SK-N-SH (cell line): ENCODE measurements at regions not wholly inside any gene's neighbourhood (a gene's known extent, or its start where the extent isn't known, plus 50 kb on each side); places are given as distances from the start of the nearest gene placed in this dataset.

ENCODE experiments used
- CTCF ChIA-PET: fragments of 300-600, 350-600 bp; formaldehyde crosslinking; extraction: SDS; loops from one replicate; lab custom pipeline; 2021; lab: Yijun Ruan, JAX
- POLR2A ChIA-PET: fragments of 350-600 bp; sonication (Branson Sonifier 250); formaldehyde crosslinking; extraction: SDS; loops from one replicate; lab custom pipeline; 2020; ENCODE audit warnings: antibody characterized with exemption, inconsistent platforms; lab: Yijun Ruan, JAX
- DNase-seq: peaks from one replicate; pipeline ENCODE4 v3.0.0; 2012
- H2AFZ ChIP-seq: fragments of 200-600 bp; sonication (generic); 2 replicates; pipeline ENCODE4 v1.8.1; 2016; ENCODE audit warnings: antibody characterized with exemption, mild to moderate bottlenecking, low read depth
- H3F3A ChIP-seq: fragments of 200-600 bp; sonication (generic); replicated peaks from 2 replicates; pipeline ENCODE3; 2016; ENCODE audit warnings: antibody characterized with exemption, mild to moderate bottlenecking; ENCODE audit not compliant: insufficient read depth
- H3K27ac ChIP-seq, 2 experiments: fragments of 200-500 bp in 1 of 2; fragments of 200-600 bp in 1 of 2; sonication (Bioruptor generic) in 1 of 2; sonication (generic), shearing (Covaris generic) in 1 of 2; 2 replicates each; pipeline versions ENCODE4 v1.5.1 to v1.6.1; 2014 to 2016; ENCODE audit warnings: low read depth in 2 of 2, inconsistent platforms in 1 of 2, low read length in 1 of 2, mild to moderate bottlenecking in 1 of 2, mixed read lengths in 1 of 2
- H3K27me3 ChIP-seq: fragments of 200-600 bp; sonication (generic), shearing (Covaris generic); 2 replicates; pipeline ENCODE4 v1.6.1; 2016; ENCODE audit warnings: mixed run types; ENCODE audit not compliant: insufficient read depth
- H3K36me3 ChIP-seq, 2 experiments: fragments of 200-500 bp in 1 of 2; fragments of 200-600 bp in 1 of 2; sonication (Bioruptor generic) in 1 of 2; sonication (generic) in 1 of 2; replicated peaks in 1 of 2; 2 replicates each; pipeline versions ENCODE3 to v1.5.1; 2014 to 2016; ENCODE audit warnings: low read length in 1 of 2, mild to moderate bottlenecking in 1 of 2; ENCODE audit not compliant: insufficient read depth in 2 of 2, control insufficient read depth in 1 of 2
- H3K4me1 ChIP-seq, 2 experiments: fragments of 200-500 bp in 1 of 2; fragments of 200-600 bp in 1 of 2; sonication (Bioruptor generic) in 1 of 2; sonication (generic), shearing (Covaris generic) in 1 of 2; 2 replicates each; pipeline versions ENCODE4 v1.5.1 to v1.6.1; 2014 to 2016; ENCODE audit warnings: low read depth in 1 of 2, low read length in 1 of 2, mixed run types in 1 of 2; ENCODE audit not compliant: insufficient read depth in 2 of 2, control insufficient read depth in 1 of 2
- H3K4me2 ChIP-seq: fragments of 200-600 bp; sonication (generic), shearing (Covaris generic); 2 replicates; pipeline ENCODE4 v1.6.1; 2017; ENCODE audit warnings: mixed run types
- H3K4me3 ChIP-seq, 2 experiments: fragments of 200-500 bp in 1 of 2; fragments of 200-600 bp in 1 of 2; sonication (Bioruptor generic) in 1 of 2; sonication (generic), shearing (Covaris generic) in 1 of 2; 2 replicates each; pipeline versions ENCODE4 v1.5.1 to v1.8.1; 2014 to 2016; ENCODE audit warnings: low read depth in 2 of 2, inconsistent platforms in 1 of 2, low read length in 1 of 2, mild to moderate bottlenecking in 1 of 2, mixed read lengths in 1 of 2, moderate library complexity in 1 of 2
- H3K79me2 ChIP-seq: fragments of 200-600 bp; sonication (generic); 2 replicates; pipeline ENCODE4 v1.8.1; 2017; ENCODE audit warnings: mild to moderate bottlenecking; ENCODE audit not compliant: insufficient read depth
- H3K9ac ChIP-seq: fragments of 200-600 bp; sonication (generic); 2 replicates; pipeline ENCODE4 v1.6.1; 2017; ENCODE audit warnings: mixed run types
- H3K9me2 ChIP-seq: fragments of 200-600 bp; sonication (generic); 2 replicates; pipeline ENCODE4 v1.6.1; 2017; ENCODE audit warnings: mixed run types
- H3K9me3 ChIP-seq: fragments of 200-600 bp; sonication (generic); 2 replicates; pipeline ENCODE4 v1.6.1; 2017; ENCODE audit warnings: mixed run types, mild to moderate bottlenecking, moderate library complexity
- H4K20me1 ChIP-seq: fragments of 200-600 bp; sonication (generic); 2 replicates; pipeline ENCODE4 v1.6.1; 2017; ENCODE audit warnings: mild to moderate bottlenecking, mixed run types; ENCODE audit not compliant: insufficient read depth
- CHD2 ChIP-seq: fragments of 150-350 bp; IDR thresholded peaks from 2 replicates; pipeline ENCODE4 v1.6.1; 2018; ENCODE audit warnings: low read length; ENCODE audit not compliant: partially characterized antibody
- CTCF ChIP-seq: fragments of 200-600 bp; sonication (generic); IDR thresholded peaks from 2 replicates; pipeline ENCODE4 v1.6.1; 2017; ENCODE audit warnings: antibody characterized with exemption, mild to moderate bottlenecking, moderate library complexity
- EP300 ChIP-seq, 2 experiments: IDR thresholded peaks; 2 replicates each; pipeline versions ENCODE4 v1.4.0 to v1.6.1; 2012; ENCODE audit warnings: borderline replicate concordance in 1 of 2, low read depth in 1 of 2, low read length in 1 of 2
- EZH2phosphoT487 ChIP-seq: fragments of 200-600 bp; sonication (generic); IDR thresholded peaks from 2 replicates; pipeline ENCODE4 v1.6.1; 2017; ENCODE audit warnings: low read depth, mixed run types, mild to moderate bottlenecking, antibody characterized with exemption, moderate library complexity, borderline replicate concordance
- FOXJ3 ChIP-seq: sonication (generic); formaldehyde crosslinking; IDR thresholded peaks from 2 replicates; pipeline ENCODE4 v1.5.1; 2020; ENCODE audit warnings: mild to moderate bottlenecking, missing genetic modification reagents
- FOXM1 ChIP-seq: IDR thresholded peaks from 2 replicates; pipeline ENCODE4 v1.4.0; 2012; ENCODE audit warnings: low read depth, mild to moderate bottlenecking
- JUND ChIP-seq: IDR thresholded peaks from 2 replicates; pipeline ENCODE4 v1.4.0; 2012
- MEF2A ChIP-seq: IDR thresholded peaks from 2 replicates; pipeline ENCODE4 v1.4.0; 2012; ENCODE audit warnings: low read depth, borderline replicate concordance
- NFIC ChIP-seq: IDR thresholded peaks from 2 replicates; pipeline ENCODE4 v1.4.0; 2012; ENCODE audit warnings: borderline replicate concordance
- NRF1 ChIP-seq: IDR thresholded peaks from 2 replicates; pipeline ENCODE4 v1.6.1; 2012; ENCODE audit warnings: low read depth, mild to moderate bottlenecking, low read length
- PBX3 ChIP-seq: IDR thresholded peaks from 2 replicates; pipeline ENCODE4; 2012
- RAD21 ChIP-seq: IDR thresholded peaks from 2 replicates; pipeline ENCODE4 v1.6.1; 2012; ENCODE audit warnings: mild to moderate bottlenecking, low read length
- RCOR1 ChIP-seq: fragments of 150-350 bp; IDR thresholded peaks from 2 replicates; pipeline ENCODE4 v1.6.1; 2017; ENCODE audit warnings: antibody characterized with exemption, low read length
- REST ChIP-seq: IDR thresholded peaks from 2 replicates; pipeline ENCODE4 v1.6.1; 2012; ENCODE audit warnings: mild to moderate bottlenecking, low read depth, low read length, moderate library complexity
- RFX5 ChIP-seq: IDR thresholded peaks from 2 replicates; pipeline ENCODE4 v1.6.1; 2012; ENCODE audit warnings: mild to moderate bottlenecking, improper control_type of control experiment, low read length
- TAF1 ChIP-seq: IDR thresholded peaks from 2 replicates; pipeline ENCODE4 v1.6.1; 2012; ENCODE audit warnings: low read depth, mild to moderate bottlenecking, low read length, moderate library complexity, borderline replicate concordance
- TCF12 ChIP-seq: IDR thresholded peaks from 2 replicates; pipeline ENCODE4 v1.4.0; 2012
- USF1 ChIP-seq: IDR thresholded peaks from 2 replicates; pipeline ENCODE4 v1.4.0; 2012; ENCODE audit warnings: low read depth, borderline replicate concordance
- YY1 ChIP-seq: IDR thresholded peaks from 2 replicates; pipeline ENCODE4 v1.4.0; 2012; ENCODE audit warnings: low read depth, mild to moderate bottlenecking
- ZBTB33 ChIP-seq: IDR thresholded peaks from 2 replicates; pipeline ENCODE4 v1.4.0; 2012; ENCODE audit warnings: low read depth, borderline replicate concordance
- WGBS: methylation state at CpG from one replicate; pipeline ENCODE4 v1.1.6; 2017; ENCODE audit warnings: low lambda C conversion rate; 5-methylcytosine and 5-hydroxymethylcytosine counted together

- TF ChIP-seq EP300 (IDR thresholded peaks at IDR 0.05; ENCODE audit: borderline replicate concordance in 1 of 2, low read depth in 1 of 2, low read length in 1 of 2) = no peak
Observed at GRCh38 chr6:68087399-68088133, 547.5 kb upstream of the ADGRB3 start (continued).

GRCh38 chr6:68086199-68086598 lies 548.9 kb upstream of the ADGRB3 start:
- Histone ChIP-seq H3K9me3 (no peaks in the 10 kb centered on the region), H3K4me1 (no peaks in the 10 kb centered on the region; a peak in 1 of 4 replicates), H3K4me3 (no peak overlapping the region), H3K9ac (no peak overlapping the region), H2AFZ (no peak overlapping the region), H3K79me2 (no peaks in the 10 kb centered on the region), H4K20me1 (no peaks in the 10 kb centered on the region), H3K36me3 (no peaks in the 10 kb centered on the region), H3K4me2 (no peak overlapping the region), H3K27me3 (no peaks in the 10 kb centered on the region), H3K9me2 (no peaks in the 10 kb centered on the region), H3K27ac (no peak overlapping the region), H3F3A (no peaks in the 10 kb centered on the region)
- no peak for DNase-seq
- TF ChIP-seq YY1 (no peak), NRF1 (no peak), TAF1 (no peak), EZH2phosphoT487 (no peak), ZBTB33 (no peak), RFX5 (no peak), RCOR1 (no peak), FOXM1 (no peak), MEF2A (no peak), FOXJ3 (no peak), CHD2 (no peak), TCF12 (no peak), RAD21 (no peak), CTCF (no peak), NFIC (no peak), USF1 (no peak), JUND (no peak), REST (no peak), PBX3 (no peak)
- CTCF ChIA-PET = no interaction called here
- 33% methylated on average over 4 of the region's 4 CpGs for WGBS
- POLR2A ChIA-PET = no interaction called here
